Fibroblast of lung (primary cell): ENCODE measurements at regions not wholly inside any gene's neighbourhood (a gene's known extent, or its start where the extent isn't known, plus 50 kb on each side); places are given as distances from the start of the nearest gene placed in this dataset.
"Not testable (repeated sequence)": the region's sequence is repeated elsewhere in the genome, so short reads cannot be mapped to it uniquely, and the experiment has no call there.

ENCODE experiments used
- CTCF ChIP-seq, 2 donors: IDR thresholded peaks in 1 of 2; conservative IDR thresholded peaks in 1 of 2; 1 replicate in 1 of 2; 2 replicates in 1 of 2; pipeline ENCODE4 v1.5.1; 2011 to 2012; ENCODE audit warnings: low read length in 2 of 2, control low read depth in 1 of 2, inconsistent platforms in 1 of 2, low read depth in 1 of 2, mild to moderate bottlenecking in 1 of 2
- EZH2 ChIP-seq: IDR thresholded peaks from 2 replicates; pipeline ENCODE4 v1.5.1; 2012; ENCODE audit warnings: low read length, control low read depth, mild to moderate bottlenecking; ENCODE audit errors: missing control alignments

GRCh38 chr11:3453596-3454256, 74.8 kb upstream of the ZNF195 start:
- not testable (repeated sequence) for TF ChIP-seq CTCF (conservative IDR thresholded peaks at IDR 0.05 in 1 of 2, IDR thresholded peaks at IDR 0.05 in 1 of 2; ENCODE audit: low read depth in 1 of 2, low read length in 2 of 2); EZH2
